ENCODE measurements at regions not wholly inside any gene's neighbourhood (a gene's known extent, or its start where the extent isn't known, plus 50 kb on each side); places are given as distances from the start of the nearest gene placed in this dataset.

DNA sequence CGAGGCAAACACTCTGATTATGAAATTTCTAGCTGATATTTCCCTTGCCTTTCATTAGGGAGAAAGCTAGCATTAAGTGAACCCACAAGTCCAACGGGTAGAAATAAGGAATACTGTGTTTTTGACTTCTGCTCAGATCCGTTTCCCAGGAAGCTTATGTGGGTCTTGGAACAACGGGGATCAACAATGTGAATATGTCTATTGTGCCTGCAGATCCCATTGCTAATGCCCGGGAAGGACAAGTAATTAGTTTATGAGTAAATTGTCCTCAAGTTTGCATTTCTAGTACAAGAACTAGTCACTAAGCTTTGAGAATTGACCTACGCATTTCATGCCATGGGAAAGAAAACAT lies 236.4 kb downstream of the UACA start:
- H3K4me3 ChIP-seq (ENCODE audit: low read length) = no peak overlapping the region
- TF ChIP-seq, protein P1, sequence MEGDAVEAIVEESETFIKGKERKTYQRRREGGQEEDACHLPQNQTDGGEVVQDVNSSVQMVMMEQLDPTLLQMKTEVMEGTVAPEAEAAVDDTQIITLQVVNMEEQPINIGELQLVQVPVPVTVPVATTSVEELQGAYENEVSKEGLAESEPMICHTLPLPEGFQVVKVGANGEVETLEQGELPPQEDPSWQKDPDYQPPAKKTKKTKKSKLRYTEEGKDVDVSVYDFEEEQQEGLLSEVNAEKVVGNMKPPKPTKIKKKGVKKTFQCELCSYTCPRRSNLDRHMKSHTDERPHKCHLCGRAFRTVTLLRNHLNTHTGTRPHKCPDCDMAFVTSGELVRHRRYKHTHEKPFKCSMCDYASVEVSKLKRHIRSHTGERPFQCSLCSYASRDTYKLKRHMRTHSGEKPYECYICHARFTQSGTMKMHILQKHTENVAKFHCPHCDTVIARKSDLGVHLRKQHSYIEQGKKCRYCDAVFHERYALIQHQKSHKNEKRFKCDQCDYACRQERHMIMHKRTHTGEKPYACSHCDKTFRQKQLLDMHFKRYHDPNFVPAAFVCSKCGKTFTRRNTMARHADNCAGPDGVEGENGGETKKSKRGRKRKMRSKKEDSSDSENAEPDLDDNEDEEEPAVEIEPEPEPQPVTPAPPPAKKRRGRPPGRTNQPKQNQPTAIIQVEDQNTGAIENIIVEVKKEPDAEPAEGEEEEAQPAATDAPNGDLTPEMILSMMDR (IDR thresholded peaks at IDR 0.05; ENCODE audit: insufficient read depth, low read depth, low read length, missing control alignments) = no peak
- no peak for DNase-seq (ENCODE audit: low read depth)

GRCh38 chr15:70526221-70526973 lies 237.0 kb downstream of the UACA start:
- H3K4me3 ChIP-seq (ENCODE audit: low read length) = no peak overlapping the region
- TF ChIP-seq, protein P1 (IDR thresholded peaks at IDR 0.05; ENCODE audit: insufficient read depth, low read depth, low read length, missing control alignments) = no peak
- peak; percentile 91 for DNase-seq (ENCODE audit: low read depth)

DNA sequence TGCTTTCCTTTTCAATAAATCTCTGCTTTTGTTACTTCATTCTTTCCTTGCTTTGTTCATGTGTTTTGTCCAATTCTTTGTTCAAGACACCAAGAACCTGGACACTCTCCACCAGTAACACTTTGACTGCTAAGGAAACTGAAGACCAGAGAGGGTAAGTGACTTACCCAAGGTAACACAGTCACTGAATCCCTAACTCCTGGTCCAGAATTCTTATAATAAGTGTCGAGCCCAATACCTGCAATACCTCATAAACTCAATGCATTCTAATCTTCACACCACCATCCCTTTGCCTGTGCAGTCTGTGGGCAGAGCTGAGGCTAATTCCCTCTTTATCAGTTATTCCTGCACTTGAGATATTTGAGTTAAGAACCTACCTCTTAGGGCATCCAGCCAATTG lies 237.8 kb downstream of the UACA start:
- no peak for DNase-seq (ENCODE audit: low read depth)

GRCh38 chr15:70524470-70524869 lies 238.9 kb downstream of the UACA start:
- TF ChIP-seq, protein P1 (IDR thresholded peaks at IDR 0.05; ENCODE audit: insufficient read depth, low read depth, low read length, missing control alignments) = no peak
- H3K4me3 ChIP-seq (ENCODE audit: low read length) = no peak overlapping the region
- no peak for DNase-seq (ENCODE audit: low read depth)

More for the DNA sequence above, 237.8 kb downstream of the UACA start:
- TF ChIP-seq, protein P1 (IDR thresholded peaks at IDR 0.05; ENCODE audit: insufficient read depth, low read depth, low read length, missing control alignments) = no peak
- H3K4me3 ChIP-seq (ENCODE audit: low read length) = no peak overlapping the region

DNA sequence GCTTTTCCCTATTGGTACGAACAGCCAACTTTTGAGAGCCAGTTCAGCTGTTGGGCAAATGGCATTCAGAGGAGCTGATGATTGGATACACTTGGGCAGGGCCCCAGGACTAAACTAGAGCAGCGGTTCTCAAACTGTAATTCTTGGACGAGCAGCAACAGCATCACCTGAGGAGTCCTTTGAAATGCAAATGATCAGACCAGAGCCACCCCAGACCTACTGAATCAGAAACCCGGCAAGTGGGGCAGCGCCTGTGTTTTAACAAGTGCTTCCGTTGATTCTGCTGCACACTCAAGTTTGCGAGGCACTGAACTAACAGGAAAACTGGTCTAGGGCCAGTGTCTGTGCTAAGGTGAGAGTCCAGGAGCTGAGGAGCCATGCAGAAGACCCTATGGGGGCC lies 239.7 kb downstream of the UACA start:
- H3K4me3 ChIP-seq (ENCODE audit: low read length) = no peak overlapping the region
- DNase-seq (ENCODE audit: low read depth) = no peak
- TF ChIP-seq, protein P1 (IDR thresholded peaks at IDR 0.05; ENCODE audit: insufficient read depth, low read depth, low read length, missing control alignments) = no peak

DNA sequence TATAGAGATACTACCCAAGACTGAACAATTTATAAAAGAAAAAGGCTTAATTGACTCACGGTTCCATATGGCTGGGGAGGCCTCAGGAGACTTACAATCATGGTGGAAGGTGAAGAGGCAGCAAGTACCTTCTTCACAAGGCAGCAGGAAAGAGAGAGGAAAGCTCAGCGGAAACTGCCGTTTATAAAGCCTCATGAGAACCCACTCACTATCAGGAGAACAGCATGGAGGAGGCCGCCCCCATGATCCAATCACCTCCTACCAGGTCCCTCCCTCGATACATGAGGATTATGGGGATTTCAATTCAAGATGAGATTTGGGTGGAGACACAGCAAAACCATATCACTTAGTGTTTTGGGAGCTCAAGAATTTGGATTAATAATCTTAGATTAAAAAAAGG lies 240.2 kb downstream of the UACA start:
- no peak for DNase-seq (ENCODE audit: low read depth)
- TF ChIP-seq, protein P1 (IDR thresholded peaks at IDR 0.05; ENCODE audit: insufficient read depth, low read depth, low read length, missing control alignments) = no peak
- H3K4me3 ChIP-seq (ENCODE audit: low read length) = no peak overlapping the region

All from epithelial cell of esophagus (primary cell).